Parathyroid adenoma (tissue), 2 donors: ENCODE measurements at regions not wholly inside any gene's neighbourhood (a gene's known extent, or its start where the extent isn't known, plus 50 kb on each side); places are given as distances from the start of the nearest gene placed in this dataset.

Experiments used
- H2AFZ ChIP-seq: fragments of 300-600 bp; sonication (generic); one replicate; pipeline ENCODE4 v1.7.0; 2017; ENCODE audit warnings: antibody characterized with exemption, mild to moderate bottlenecking
- H3K27ac ChIP-seq: fragments of 300-600 bp; sonication (generic); one replicate; pipeline ENCODE4 v1.7.0; 2017
- H3K27me3 ChIP-seq: fragments of 300-600 bp; sonication (generic); one replicate; pipeline ENCODE4 v1.7.0; 2017; ENCODE audit warnings: low read length; ENCODE audit not compliant: control insufficient read depth, insufficient read depth
- H3K36me3 ChIP-seq: fragments of 300-600 bp; sonication (generic); one replicate; pipeline ENCODE4 v1.7.0; 2017; ENCODE audit warnings: low read length; ENCODE audit not compliant: control insufficient read depth, insufficient read depth
- H3K4me1 ChIP-seq: fragments of 300-600 bp; sonication (generic); one replicate; pipeline ENCODE4 v1.7.0; 2017; ENCODE audit warnings: control low read depth
- H3K4me2 ChIP-seq: fragments of 300-600 bp; sonication (generic); one replicate; pipeline ENCODE4 v1.7.0; 2017; ENCODE audit warnings: low read length
- H3K4me3 ChIP-seq: fragments of 300-600 bp; sonication (generic); one replicate; pipeline ENCODE4 v1.7.0; 2017; ENCODE audit warnings: low read depth, low read length
- H3K79me2 ChIP-seq: fragments of 300-600 bp; sonication (generic); one replicate; pipeline ENCODE4 v1.7.0; 2017; ENCODE audit warnings: control low read depth
- H3K9ac ChIP-seq: fragments of 300-600 bp; sonication (generic); one replicate; pipeline ENCODE4 v1.7.0; 2017; ENCODE audit warnings: mild to moderate bottlenecking
- H3K9me3 ChIP-seq: fragments of 300-600 bp; sonication (generic); one replicate; pipeline ENCODE4 v1.7.0; 2017; ENCODE audit warnings: low read length; ENCODE audit not compliant: control insufficient read depth
- CTCF ChIP-seq: fragments of 300-600 bp; sonication (generic); IDR thresholded peaks from one replicate; pipeline ENCODE4 v1.7.0; 2017; ENCODE audit warnings: antibody characterized with exemption, mild to moderate bottlenecking
- donor health status: primary hyperparathyroidism.

DNA sequence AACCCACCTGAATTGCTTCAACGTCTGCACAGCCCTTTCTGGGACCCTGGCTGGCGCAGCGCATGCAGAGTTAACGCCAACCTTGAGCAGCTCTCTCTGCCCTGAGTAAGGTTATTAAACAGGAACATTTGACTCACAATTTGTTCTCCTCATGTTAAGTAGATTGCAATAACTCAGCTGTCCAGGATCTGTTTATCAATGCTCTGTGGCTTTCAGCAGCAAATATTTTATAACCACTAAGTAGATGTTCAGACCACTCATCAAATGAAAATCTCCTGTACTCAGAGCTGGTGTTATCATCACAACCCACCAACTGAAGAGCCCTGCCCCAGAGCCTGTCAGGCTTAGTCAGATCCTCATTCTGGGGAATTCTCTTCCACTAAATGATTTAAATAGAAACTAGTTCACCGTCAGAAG lies 403.0 kb downstream of the ZNF608 start:
- no peak overlapping the region for H3K4me3 ChIP-seq
- H3K36me3 ChIP-seq, result no peaks in the 10 kb centered on the region
- H3K27ac ChIP-seq, result no peak overlapping the region
- no peak overlapping the region for H3K9ac ChIP-seq
- no peaks in the 10 kb centered on the region for H3K4me1 ChIP-seq
- H3K9me3 ChIP-seq, result no peaks in the 10 kb centered on the region
- TF ChIP-seq CTCF, result no peak
- H3K27me3 ChIP-seq, result no peaks in the 10 kb centered on the region
- no peak overlapping the region for H2AFZ ChIP-seq
- H3K4me2 ChIP-seq, result no peak overlapping the region
- H3K79me2 ChIP-seq, result no peaks in the 10 kb centered on the region

DNA sequence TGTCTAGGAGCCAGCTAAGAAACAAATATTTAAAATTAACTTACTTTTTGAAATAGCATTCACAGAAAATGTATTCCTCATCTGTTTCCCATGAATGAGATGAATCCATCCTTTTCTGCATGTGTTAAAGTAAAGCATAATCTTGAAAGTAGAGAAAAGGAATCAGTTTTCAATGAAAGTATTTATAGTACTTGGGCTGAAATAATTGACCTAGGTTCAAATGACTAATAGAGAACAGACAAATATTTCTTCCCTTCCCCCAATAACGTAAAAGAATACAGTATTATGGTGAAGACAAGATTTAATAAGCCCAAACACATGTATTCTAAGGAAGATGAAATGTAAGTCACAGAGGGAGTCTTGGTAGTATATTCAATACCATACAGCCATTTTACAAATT lies 403.5 kb downstream of the ZNF608 start:
- no peak overlapping the region for H3K27ac ChIP-seq
- H3K4me3 ChIP-seq, result no peak overlapping the region
- no peak overlapping the region for H3K4me2 ChIP-seq
- no peak for TF ChIP-seq CTCF
- no peak overlapping the region for H2AFZ ChIP-seq
- H3K79me2 ChIP-seq, result no peaks in the 10 kb centered on the region
- no peaks in the 10 kb centered on the region for H3K4me1 ChIP-seq
- no peaks in the 10 kb centered on the region for H3K36me3 ChIP-seq
- no peaks in the 10 kb centered on the region for H3K9me3 ChIP-seq
- H3K9ac ChIP-seq, result no peak overlapping the region
- H3K27me3 ChIP-seq, result no peaks in the 10 kb centered on the region

- Histone ChIP-seq H3K79me2 (no peaks in the 10 kb centered on the region), H3K4me3 (no peak overlapping the region), H2AFZ (no peak overlapping the region), H3K9ac (no peak overlapping the region), H3K4me2 (no peak overlapping the region), H3K9me3 (no peaks in the 10 kb centered on the region), H3K36me3 (no peaks in the 10 kb centered on the region), H3K27ac (no peak overlapping the region), H3K4me1 (no peaks in the 10 kb centered on the region), H3K27me3 (no peaks in the 10 kb centered on the region)
- no peak for TF ChIP-seq CTCF
These were observed 403.9 kb downstream of the ZNF608 start for GRCh38 chr5:124342584-124342983.

- Histone ChIP-seq H3K4me2 (no peak overlapping the region), H3K79me2 (no peaks in the 10 kb centered on the region), H3K9ac (no peak overlapping the region), H3K9me3 (no peaks in the 10 kb centered on the region), H3K4me3 (no peak overlapping the region), H3K4me1 (no peaks in the 10 kb centered on the region), H3K27me3 (peaks cover 2% of the 10 kb centered on the region), H2AFZ (no peak overlapping the region), H3K27ac (no peak overlapping the region), H3K36me3 (no peaks in the 10 kb centered on the region)
- no peak for TF ChIP-seq CTCF
These were observed 404.4 kb downstream of the ZNF608 start for GRCh38 chr5:124342027-124342471.

- Histone ChIP-seq H3K27ac (no peak overlapping the region), H3K27me3 (peaks cover 4% of the 10 kb centered on the region), H3K9me3 (no peaks in the 10 kb centered on the region), H3K9ac (no peak overlapping the region), H3K4me1 (no peaks in the 10 kb centered on the region), H3K4me3 (no peak overlapping the region), H3K79me2 (no peaks in the 10 kb centered on the region), H3K36me3 (no peaks in the 10 kb centered on the region), H3K4me2 (no peak overlapping the region), H2AFZ (no peak overlapping the region)
- TF ChIP-seq CTCF, result no peak
These were observed 405.2 kb downstream of the ZNF608 start for GRCh38 chr5:124341066-124341858.
